Tibial nerve (tissue), 4 donors: ENCODE measurements at regions not wholly inside any gene's neighbourhood (a gene's known extent, or its start where the extent isn't known, plus 50 kb on each side); places are given as distances from the start of the nearest gene placed in this dataset.

Experiments used
- CTCF ChIP-seq, 5 experiments: fragments of 200-600 bp in 3 of 5; fragments of 450-650 bp in 2 of 5; sonication (generic) in 3 of 5; IDR thresholded peaks; one replicate each; pipeline ENCODE4 v1.5.1; 2016 to 2019; ENCODE audit warnings: antibody characterized with exemption in 5 of 5, mild to moderate bottlenecking in 3 of 5, moderate library complexity in 2 of 5
- EP300 ChIP-seq, 2 donors: sonication (generic); formaldehyde crosslinking; IDR thresholded peaks; one replicate each; pipeline ENCODE4 v1.6.1; 2017; ENCODE audit warnings: antibody characterized with exemption in 2 of 2, mild to moderate bottlenecking in 1 of 2

DNA sequence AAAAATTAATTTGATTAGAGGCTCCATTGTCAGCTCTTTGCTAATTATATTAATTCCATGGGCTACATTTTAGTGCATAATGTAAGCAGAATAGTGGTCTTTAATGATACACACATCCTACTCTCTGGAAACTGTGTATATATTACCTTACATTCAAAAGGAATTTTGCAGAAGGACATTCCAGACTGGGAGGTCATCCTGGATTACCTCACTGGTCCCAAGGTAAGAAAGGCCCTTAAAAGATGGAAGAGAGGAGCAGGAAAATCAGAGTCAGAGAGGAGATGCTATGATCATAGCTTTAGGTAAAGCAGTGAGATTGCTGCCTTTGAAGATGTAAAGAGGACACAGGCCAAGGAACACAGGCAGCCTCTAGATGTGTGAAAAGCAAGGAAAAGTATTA, 1180.8 kb downstream of the CDH12 start:
- no peak for TF ChIP-seq CTCF (IDR thresholded peaks at IDR 0.05)
- TF ChIP-seq EP300 (IDR thresholded peaks at IDR 0.05), result no peak
